ENCODE measurements at regions not wholly inside any gene's neighbourhood (a gene's known extent, or its start where the extent isn't known, plus 50 kb on each side); places are given as distances from the start of the nearest gene placed in this dataset.

DNA sequence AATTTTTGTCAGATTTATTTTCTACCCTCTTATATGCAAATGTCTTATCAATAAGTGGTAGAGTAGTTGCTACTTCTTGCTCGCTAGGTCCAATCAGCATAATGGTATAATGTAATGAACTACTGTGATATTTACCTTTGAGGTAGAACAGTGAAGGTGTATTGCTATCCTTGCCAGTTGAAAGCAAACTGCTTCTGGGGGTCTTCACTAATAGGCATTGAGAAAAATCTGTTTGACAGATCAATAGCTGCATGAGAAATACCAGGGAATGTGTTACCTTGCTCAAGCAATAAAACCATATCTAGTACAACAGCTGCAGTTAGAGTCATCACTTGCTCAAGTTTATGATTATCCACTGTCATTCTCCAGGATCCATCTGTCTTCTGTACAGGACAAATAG is 50.1 kb upstream of the EFEMP1 start:
- H3K9ac ChIP-seq (ENCODE audit: low read depth in 1 of 3, low read length in 3 of 3): no peak overlapping the region
- no peaks in the 10 kb centered on the region for H3K9me3 ChIP-seq (ENCODE audit: control insufficient read depth in 3 of 3, low read length in 3 of 3)
- no peaks in the 10 kb centered on the region for H3K36me3 ChIP-seq (ENCODE audit: control insufficient read depth in 3 of 3, insufficient read depth in 3 of 3, low read length in 3 of 3)
- no peak overlapping the region for H3K4me3 ChIP-seq (ENCODE audit: low read length in 3 of 3)
- H3K4me1 ChIP-seq (ENCODE audit: control insufficient read depth in 3 of 3, insufficient read depth in 3 of 3, low read length in 3 of 3): no peaks in the 10 kb centered on the region
- no peaks in the 10 kb centered on the region for H3K27me3 ChIP-seq (ENCODE audit: control insufficient read depth in 3 of 3, insufficient read depth in 3 of 3, low read length in 3 of 3)
- no peak overlapping the region for H3K27ac ChIP-seq (ENCODE audit: low read depth, low read length)

DNA sequence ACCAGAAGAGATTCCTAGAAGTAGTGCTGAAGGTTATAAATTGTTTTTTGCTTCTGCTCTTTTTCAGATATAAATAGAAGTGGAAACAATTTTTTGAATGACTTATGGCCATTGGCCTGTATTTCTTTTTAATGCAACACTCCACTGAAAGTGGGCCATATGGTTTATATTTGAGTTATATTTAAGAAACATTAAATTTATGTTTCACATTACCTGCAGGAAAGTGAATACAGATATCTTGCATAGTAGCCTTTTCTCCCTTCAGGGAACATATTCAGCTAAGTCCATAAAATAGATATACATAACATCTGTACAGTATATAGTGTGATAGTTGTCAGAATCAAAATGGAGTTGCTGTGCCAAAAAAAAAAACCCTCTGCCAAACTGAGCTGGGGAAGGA is 53.1 kb upstream of the EFEMP1 start:
- no peak overlapping the region for H3K4me3 ChIP-seq (ENCODE audit: low read length in 3 of 3)
- no peak overlapping the region for H3K27ac ChIP-seq (ENCODE audit: low read depth, low read length)
- H3K9me3 ChIP-seq (ENCODE audit: control insufficient read depth in 3 of 3, low read length in 3 of 3): peaks cover 0 to 4% (median 0%) of the 10 kb centered on the region in 3 donors
- H3K36me3 ChIP-seq (ENCODE audit: control insufficient read depth in 3 of 3, insufficient read depth in 3 of 3, low read length in 3 of 3): no peaks in the 10 kb centered on the region
- no peaks in the 10 kb centered on the region for H3K4me1 ChIP-seq (ENCODE audit: control insufficient read depth in 3 of 3, insufficient read depth in 3 of 3, low read length in 3 of 3)
- no peak overlapping the region for H3K9ac ChIP-seq (ENCODE audit: low read depth in 1 of 3, low read length in 3 of 3)
- H3K27me3 ChIP-seq (ENCODE audit: control insufficient read depth in 3 of 3, insufficient read depth in 3 of 3, low read length in 3 of 3): no peaks in the 10 kb centered on the region

DNA sequence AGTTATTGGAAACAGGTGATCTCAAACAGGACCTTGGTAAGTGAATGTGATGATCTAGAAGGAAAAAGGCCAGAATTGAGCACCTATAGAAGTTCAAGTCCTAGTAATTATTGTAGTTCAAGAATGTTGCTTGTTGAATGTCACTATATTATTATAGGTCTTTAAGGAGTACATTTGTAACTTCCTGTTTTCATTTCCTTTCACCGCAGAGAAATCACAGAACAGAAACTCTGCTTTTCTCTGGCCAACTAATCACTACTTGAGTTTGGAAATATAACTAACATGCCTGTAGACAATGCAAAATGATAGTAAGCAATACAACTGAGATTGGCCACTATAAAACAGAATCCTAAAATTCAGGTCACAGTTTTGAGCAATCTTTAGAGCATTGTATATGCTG is 61.8 kb upstream of the EFEMP1 start:
- Histone ChIP-seq H3K4me1 (ENCODE audit: control insufficient read depth in 3 of 3, insufficient read depth in 3 of 3, low read length in 3 of 3) (no peaks in the 10 kb centered on the region), H3K36me3 (ENCODE audit: control insufficient read depth in 3 of 3, insufficient read depth in 3 of 3, low read length in 3 of 3) (no peaks in the 10 kb centered on the region), H3K9me3 (ENCODE audit: control insufficient read depth in 3 of 3, low read length in 3 of 3) (no peaks in the 10 kb centered on the region), H3K27me3 (ENCODE audit: control insufficient read depth in 3 of 3, insufficient read depth in 3 of 3, low read length in 3 of 3) (no peaks in the 10 kb centered on the region), H3K9ac (ENCODE audit: low read depth in 1 of 3, low read length in 3 of 3) (no peak overlapping the region), H3K27ac (ENCODE audit: low read depth, low read length) (no peak overlapping the region), H3K4me3 (ENCODE audit: low read length in 3 of 3) (no peak overlapping the region)

DNA sequence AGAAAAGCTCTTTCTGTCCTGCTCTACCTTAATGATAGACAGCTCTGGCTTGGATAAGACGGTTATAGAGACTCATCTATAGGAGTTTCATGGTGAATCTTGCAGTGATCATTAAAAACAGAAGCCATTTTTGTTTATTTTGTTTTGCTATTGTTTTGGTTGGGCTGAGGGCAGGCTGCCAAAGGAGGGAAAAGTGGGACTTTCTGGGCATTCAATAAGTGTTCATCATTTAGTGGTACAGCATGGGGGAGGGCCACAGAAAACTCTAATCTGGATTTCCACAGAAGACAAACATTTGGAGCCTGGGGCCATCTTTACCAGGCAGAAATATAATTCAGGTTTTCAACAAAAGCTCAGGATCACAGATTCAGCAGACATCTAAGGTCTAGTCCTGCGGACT is 62.4 kb upstream of the EFEMP1 start:
- no peaks in the 10 kb centered on the region for H3K9me3 ChIP-seq (ENCODE audit: control insufficient read depth in 3 of 3, low read length in 3 of 3)
- no peak overlapping the region for H3K9ac ChIP-seq (ENCODE audit: low read depth in 1 of 3, low read length in 3 of 3)
- H3K4me1 ChIP-seq (ENCODE audit: control insufficient read depth in 3 of 3, insufficient read depth in 3 of 3, low read length in 3 of 3): no peaks in the 10 kb centered on the region
- no peak overlapping the region for H3K27ac ChIP-seq (ENCODE audit: low read depth, low read length)
- no peak overlapping the region for H3K4me3 ChIP-seq (ENCODE audit: low read length in 3 of 3)
- H3K27me3 ChIP-seq (ENCODE audit: control insufficient read depth in 3 of 3, insufficient read depth in 3 of 3, low read length in 3 of 3): no peaks in the 10 kb centered on the region
- H3K36me3 ChIP-seq (ENCODE audit: control insufficient read depth in 3 of 3, insufficient read depth in 3 of 3, low read length in 3 of 3): no peaks in the 10 kb centered on the region

DNA sequence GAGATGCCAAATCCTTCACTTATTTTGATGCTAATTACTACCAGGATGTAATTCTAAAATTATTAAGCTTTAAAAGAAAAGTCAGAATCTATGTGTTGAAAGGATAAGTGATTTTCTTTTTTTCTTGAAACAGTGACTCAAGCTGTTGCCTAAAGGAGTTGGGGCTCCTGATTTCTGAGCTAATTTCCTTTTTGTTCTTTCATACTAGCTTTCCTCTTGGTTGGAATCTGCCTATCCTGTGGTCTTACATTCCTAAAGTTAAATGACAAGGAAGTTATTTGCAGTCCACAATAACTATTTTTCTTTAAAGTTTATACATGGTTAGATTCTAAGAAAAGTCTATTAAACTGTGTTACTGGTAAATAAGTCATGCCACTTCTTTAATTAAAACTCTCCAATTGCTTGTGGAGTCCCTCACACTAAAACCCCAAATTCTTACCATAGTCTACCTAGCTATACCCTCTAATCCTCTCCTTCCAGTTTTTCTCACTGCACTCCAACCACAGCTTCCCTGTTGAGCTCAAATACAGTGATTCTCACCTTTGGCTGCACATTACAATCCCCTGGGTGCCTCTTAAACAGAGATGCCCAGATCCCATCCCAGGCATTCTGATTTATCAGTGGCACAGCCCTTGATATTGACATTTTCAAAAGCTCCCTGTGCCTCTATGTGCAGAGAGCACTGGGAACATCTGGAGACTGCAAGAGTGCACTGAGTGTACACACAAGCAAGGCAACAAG is 63.3 kb upstream of the EFEMP1 start:
- no peak overlapping the region for H3K9ac ChIP-seq (ENCODE audit: low read depth in 1 of 3, low read length in 3 of 3)
- H3K36me3 ChIP-seq (ENCODE audit: control insufficient read depth in 3 of 3, insufficient read depth in 3 of 3, low read length in 3 of 3): no peaks in the 10 kb centered on the region
- no peaks in the 10 kb centered on the region for H3K4me1 ChIP-seq (ENCODE audit: control insufficient read depth in 3 of 3, insufficient read depth in 3 of 3, low read length in 3 of 3)
- H3K9me3 ChIP-seq (ENCODE audit: control insufficient read depth in 3 of 3, low read length in 3 of 3): no peaks in the 10 kb centered on the region
- H3K27ac ChIP-seq (ENCODE audit: low read depth, low read length): no peak overlapping the region
- H3K4me3 ChIP-seq (ENCODE audit: low read length in 3 of 3): no peak overlapping the region
- H3K27me3 ChIP-seq (ENCODE audit: control insufficient read depth in 3 of 3, insufficient read depth in 3 of 3, low read length in 3 of 3): no peaks in the 10 kb centered on the region

DNA sequence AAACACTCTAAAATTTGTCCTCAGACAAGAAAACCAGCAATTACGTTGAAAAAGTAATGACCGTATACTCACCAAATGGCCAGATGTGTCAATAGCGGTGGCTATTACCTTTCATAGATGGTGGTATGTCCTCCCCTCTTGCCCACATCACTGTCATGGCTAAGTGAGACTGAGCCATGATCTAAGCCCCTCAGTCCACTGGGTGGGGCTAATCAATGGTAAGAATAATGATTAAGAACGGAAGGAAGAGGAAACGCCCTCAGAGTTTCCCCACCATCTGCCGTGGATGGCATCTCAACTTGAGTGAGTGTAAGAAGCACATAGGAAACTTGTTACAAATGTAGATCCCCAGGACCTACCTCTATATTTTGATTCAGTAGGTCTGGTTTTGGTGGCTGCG is 65.8 kb upstream of the EFEMP1 start:
- H3K27ac ChIP-seq (ENCODE audit: low read depth, low read length): no peak overlapping the region
- H3K4me1 ChIP-seq (ENCODE audit: control insufficient read depth in 3 of 3, insufficient read depth in 3 of 3, low read length in 3 of 3): no peaks in the 10 kb centered on the region
- no peaks in the 10 kb centered on the region for H3K9me3 ChIP-seq (ENCODE audit: control insufficient read depth in 3 of 3, low read length in 3 of 3)
- no peak overlapping the region for H3K4me3 ChIP-seq (ENCODE audit: low read length in 3 of 3)
- no peak overlapping the region for H3K9ac ChIP-seq (ENCODE audit: low read depth in 1 of 3, low read length in 3 of 3)
- no peaks in the 10 kb centered on the region for H3K36me3 ChIP-seq (ENCODE audit: control insufficient read depth in 3 of 3, insufficient read depth in 3 of 3, low read length in 3 of 3)
- no peaks in the 10 kb centered on the region for H3K27me3 ChIP-seq (ENCODE audit: control insufficient read depth in 3 of 3, insufficient read depth in 3 of 3, low read length in 3 of 3)

DNA sequence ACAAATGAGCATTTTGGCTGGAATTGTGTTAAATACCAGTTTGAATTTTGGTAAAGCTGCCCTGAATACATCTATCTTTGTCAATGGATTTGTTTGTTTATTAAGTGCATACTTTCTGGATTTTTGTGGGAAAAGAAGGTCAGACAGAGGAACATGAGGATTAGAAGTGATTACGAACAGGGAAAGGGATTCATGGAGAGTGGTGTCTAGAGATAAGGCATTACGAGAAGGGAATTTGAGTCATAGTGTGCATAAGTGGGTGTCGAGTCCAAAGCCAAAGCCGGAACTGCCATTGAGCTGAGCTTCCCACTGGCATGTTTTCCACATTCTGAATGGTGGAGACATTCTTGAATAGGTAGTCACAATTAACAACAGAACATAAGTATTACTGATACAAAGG is 68.9 kb upstream of the EFEMP1 start:
- peak overlapping the region; percentile 19 for H3K27ac ChIP-seq (ENCODE audit: low read depth, low read length)
- H3K4me3 ChIP-seq (ENCODE audit: low read length in 3 of 3): no peak overlapping the region
- no peak overlapping the region for H3K9ac ChIP-seq (ENCODE audit: low read depth in 1 of 3, low read length in 3 of 3)
- H3K36me3 ChIP-seq (ENCODE audit: control insufficient read depth in 3 of 3, insufficient read depth in 3 of 3, low read length in 3 of 3): no peaks in the 10 kb centered on the region
- H3K9me3 ChIP-seq (ENCODE audit: control insufficient read depth in 3 of 3, low read length in 3 of 3): no peaks in the 10 kb centered on the region
- no peaks in the 10 kb centered on the region for H3K4me1 ChIP-seq (ENCODE audit: control insufficient read depth in 3 of 3, insufficient read depth in 3 of 3, low read length in 3 of 3)
- no peaks in the 10 kb centered on the region for H3K27me3 ChIP-seq (ENCODE audit: control insufficient read depth in 3 of 3, insufficient read depth in 3 of 3, low read length in 3 of 3)

DNA sequence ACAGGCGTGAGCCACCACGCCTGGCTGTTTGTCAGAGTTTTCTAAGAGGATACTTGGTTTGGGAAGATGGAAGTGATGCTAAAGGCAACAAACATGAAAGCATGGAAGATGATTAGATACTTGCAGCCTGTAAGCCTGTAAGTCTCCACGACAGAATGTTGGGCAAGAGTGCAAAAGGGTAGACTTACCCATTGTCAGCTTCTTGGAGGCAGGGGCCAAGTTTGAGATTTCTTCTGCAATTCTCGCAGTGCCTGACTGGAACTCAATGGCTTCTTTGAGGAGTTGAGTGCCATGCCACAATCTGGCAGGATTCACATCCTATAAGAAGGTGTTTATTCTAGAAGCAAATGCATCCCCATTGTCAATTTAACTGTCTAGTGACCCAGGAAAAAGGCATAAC is 70.1 kb upstream of the EFEMP1 start:
- Histone ChIP-seq H3K4me3 (ENCODE audit: low read length in 3 of 3) (no peak overlapping the region), H3K27me3 (ENCODE audit: control insufficient read depth in 3 of 3, insufficient read depth in 3 of 3, low read length in 3 of 3) (no peaks in the 10 kb centered on the region), H3K27ac (ENCODE audit: low read depth, low read length) (no peak overlapping the region), H3K9me3 (ENCODE audit: control insufficient read depth in 3 of 3, low read length in 3 of 3) (no peaks in the 10 kb centered on the region), H3K9ac (ENCODE audit: low read depth in 1 of 3, low read length in 3 of 3) (no peak overlapping the region), H3K36me3 (ENCODE audit: control insufficient read depth in 3 of 3, insufficient read depth in 3 of 3, low read length in 3 of 3) (no peaks in the 10 kb centered on the region), H3K4me1 (ENCODE audit: control insufficient read depth in 3 of 3, insufficient read depth in 3 of 3, low read length in 3 of 3) (no peaks in the 10 kb centered on the region)

DNA sequence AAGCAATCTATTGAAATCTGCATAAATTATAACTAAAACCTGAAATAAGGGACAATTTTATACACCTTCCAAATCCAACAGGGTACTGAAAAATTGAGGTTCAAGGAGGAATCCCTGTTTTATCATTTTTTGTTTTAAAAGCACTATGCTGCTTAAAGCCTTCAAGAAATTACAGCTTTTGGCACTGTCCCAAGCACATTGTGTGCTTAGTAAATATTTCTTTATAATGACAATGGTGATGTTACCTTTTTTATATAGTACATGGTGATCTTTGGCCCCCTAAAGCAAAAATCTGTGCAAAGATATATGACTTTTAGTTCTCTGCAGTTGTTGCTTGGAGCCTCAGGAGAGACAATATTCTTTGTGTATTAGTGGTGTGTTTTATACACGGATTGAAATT is 71.6 kb upstream of the EFEMP1 start:
- Histone ChIP-seq H3K4me3 (ENCODE audit: low read length in 3 of 3) (no peak overlapping the region), H3K4me1 (ENCODE audit: control insufficient read depth in 3 of 3, insufficient read depth in 3 of 3, low read length in 3 of 3) (no peaks in the 10 kb centered on the region), H3K36me3 (ENCODE audit: control insufficient read depth in 3 of 3, insufficient read depth in 3 of 3, low read length in 3 of 3) (no peaks in the 10 kb centered on the region), H3K27me3 (ENCODE audit: control insufficient read depth in 3 of 3, insufficient read depth in 3 of 3, low read length in 3 of 3) (no peaks in the 10 kb centered on the region), H3K27ac (ENCODE audit: low read depth, low read length) (no peak overlapping the region), H3K9me3 (ENCODE audit: control insufficient read depth in 3 of 3, low read length in 3 of 3) (no peaks in the 10 kb centered on the region), H3K9ac (ENCODE audit: low read depth in 1 of 3, low read length in 3 of 3) (no peak overlapping the region)

DNA sequence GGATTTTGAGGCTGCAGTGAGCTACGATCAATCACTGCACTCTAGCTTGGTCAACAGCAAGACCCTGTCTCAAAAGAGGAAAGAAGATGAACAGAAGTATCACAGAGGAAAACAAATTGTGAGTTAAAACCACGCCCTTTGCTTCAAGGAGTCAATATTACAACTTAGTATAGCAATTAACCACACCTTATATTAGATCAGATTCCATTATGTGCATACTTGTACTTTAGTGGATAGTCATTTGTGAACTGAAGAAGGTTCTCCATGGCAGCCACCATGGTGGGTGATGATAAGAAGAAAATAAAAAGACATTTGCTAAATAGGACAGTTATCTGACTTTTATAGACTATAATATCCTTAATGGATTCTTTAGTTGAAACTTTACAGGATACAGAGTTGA is 72.3 kb upstream of the EFEMP1 start:
- H3K27me3 ChIP-seq (ENCODE audit: control insufficient read depth in 3 of 3, insufficient read depth in 3 of 3, low read length in 3 of 3): no peaks in the 10 kb centered on the region
- H3K4me1 ChIP-seq (ENCODE audit: control insufficient read depth in 3 of 3, insufficient read depth in 3 of 3, low read length in 3 of 3): no peaks in the 10 kb centered on the region
- H3K27ac ChIP-seq (ENCODE audit: low read depth, low read length): no peak overlapping the region
- no peaks in the 10 kb centered on the region for H3K36me3 ChIP-seq (ENCODE audit: control insufficient read depth in 3 of 3, insufficient read depth in 3 of 3, low read length in 3 of 3)
- H3K9me3 ChIP-seq (ENCODE audit: control insufficient read depth in 3 of 3, low read length in 3 of 3): no peaks in the 10 kb centered on the region
- no peak overlapping the region for H3K4me3 ChIP-seq (ENCODE audit: low read length in 3 of 3)
- H3K9ac ChIP-seq (ENCODE audit: low read depth in 1 of 3, low read length in 3 of 3): no peak overlapping the region
